ENCODE measurements at regions not wholly inside any gene's neighbourhood (a gene's known extent, or its start where the extent isn't known, plus 50 kb on each side); places are given as distances from the start of the nearest gene placed in this dataset.

DNA sequence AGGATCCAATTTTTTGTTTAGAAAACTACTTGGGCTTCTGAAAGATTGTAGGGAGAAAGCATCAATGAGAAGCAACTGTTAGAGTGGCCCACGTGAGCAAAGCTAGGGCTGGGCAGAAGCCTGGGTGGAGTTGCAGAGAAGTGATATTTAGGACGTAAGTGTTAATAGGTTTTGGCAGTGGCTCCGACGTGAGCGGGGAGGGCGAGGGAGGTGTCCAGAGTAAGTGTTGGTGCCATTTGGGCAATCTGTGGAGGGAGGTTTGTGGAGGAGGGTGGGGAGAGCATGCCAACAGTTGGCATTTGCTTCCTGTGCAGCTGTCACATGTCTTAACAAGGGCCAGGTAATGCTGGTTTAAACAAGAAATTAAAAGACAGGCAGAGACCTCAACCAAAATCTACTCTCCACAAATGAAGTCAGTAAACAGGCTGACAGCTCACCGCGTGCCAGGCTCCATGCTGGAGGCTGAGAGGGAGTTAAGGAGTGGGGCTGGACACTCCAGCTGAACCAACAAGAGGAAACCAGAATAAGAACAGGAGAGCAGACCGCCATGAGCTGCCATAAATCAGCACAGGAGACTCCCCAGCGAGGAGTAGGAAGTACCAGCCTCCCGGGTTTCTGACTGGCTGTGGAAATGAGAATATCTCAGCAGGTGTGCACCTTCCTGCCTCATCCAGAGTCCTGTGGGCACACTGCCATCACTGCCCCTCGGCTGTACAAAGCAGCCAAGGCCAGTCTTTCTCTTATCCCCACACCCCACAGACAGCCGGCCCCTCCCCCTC lies 232.6 kb downstream of the ABHD5 start:
- Histone ChIP-seq H3K9me3 (ENCODE audit: low read length) (no peaks in the 10 kb centered on the region), H3K4me2 (ENCODE audit: low read depth, low read length, poor library complexity, severe bottlenecking) (peak overlapping the region; percentile 4), H3K27ac (ENCODE audit: low read length) (no peak overlapping the region), H3K4me3 (ENCODE audit: low read length) (no peak overlapping the region), H3K79me2 (ENCODE audit: low read length) (no peaks in the 10 kb centered on the region), H3K36me3 (ENCODE audit: insufficient read depth, low read length) (no peaks in the 10 kb centered on the region), H3K4me1 (ENCODE audit: low read length) (peaks cover 61% of the 10 kb centered on the region), H3K27me3 (ENCODE audit: low read length) (no peaks in the 10 kb centered on the region), H3K9ac (ENCODE audit: low read length) (no peak overlapping the region), H2AFZ (ENCODE audit: low read length) (no peak overlapping the region), H3K9me2 (replicated peaks; ENCODE audit: insufficient read depth, low read length) (no peaks in the 10 kb centered on the region), H4K20me1 (ENCODE audit: insufficient read depth, low read depth, low read length) (no peaks in the 10 kb centered on the region)
- no peak for DNase-seq

DNA sequence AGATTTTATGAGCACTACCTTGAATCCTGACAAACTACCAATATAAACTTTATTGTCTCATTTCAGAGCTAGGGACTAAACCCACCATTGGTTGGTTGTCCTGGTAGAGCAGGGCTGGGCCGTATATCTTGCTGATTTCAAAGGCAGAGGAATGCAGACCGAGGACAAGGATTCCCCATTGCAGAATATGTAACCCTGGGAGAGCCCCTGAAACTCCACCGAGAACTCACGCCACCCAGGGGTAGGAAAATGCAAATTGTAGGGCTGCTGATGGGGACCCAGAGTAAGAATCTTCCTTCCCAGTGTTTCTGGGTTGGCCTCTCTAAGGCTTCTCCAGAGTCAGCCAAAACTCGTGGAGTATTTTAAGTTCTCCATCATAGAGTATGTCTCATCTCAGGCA lies 235.3 kb downstream of the ABHD5 start:
- no peaks in the 10 kb centered on the region for H4K20me1 ChIP-seq (ENCODE audit: insufficient read depth, low read depth, low read length)
- no peaks in the 10 kb centered on the region for H3K36me3 ChIP-seq (ENCODE audit: insufficient read depth, low read length)
- H3K79me2 ChIP-seq (ENCODE audit: low read length) = no peaks in the 10 kb centered on the region
- DNase-seq = peak; percentile 58
- H3K9ac ChIP-seq (ENCODE audit: low read length) = no peak overlapping the region
- no peak overlapping the region for H3K4me3 ChIP-seq (ENCODE audit: low read length)
- no peaks in the 10 kb centered on the region for H3K9me2 ChIP-seq (replicated peaks; ENCODE audit: insufficient read depth, low read length)
- H3K4me1 ChIP-seq (ENCODE audit: low read length) = peaks cover 38% of the 10 kb centered on the region
- no peaks in the 10 kb centered on the region for H3K9me3 ChIP-seq (ENCODE audit: low read length)
- H3K27me3 ChIP-seq (ENCODE audit: low read length) = no peaks in the 10 kb centered on the region
- no peak overlapping the region for H3K4me2 ChIP-seq (ENCODE audit: low read depth, low read length, poor library complexity, severe bottlenecking)
- H2AFZ ChIP-seq (ENCODE audit: low read length) = 0 out of 2 replicates have a peak overlapping the region, but pooled peaks have one; percentile 10
- H3K27ac ChIP-seq (ENCODE audit: low read length) = no peak overlapping the region

DNA sequence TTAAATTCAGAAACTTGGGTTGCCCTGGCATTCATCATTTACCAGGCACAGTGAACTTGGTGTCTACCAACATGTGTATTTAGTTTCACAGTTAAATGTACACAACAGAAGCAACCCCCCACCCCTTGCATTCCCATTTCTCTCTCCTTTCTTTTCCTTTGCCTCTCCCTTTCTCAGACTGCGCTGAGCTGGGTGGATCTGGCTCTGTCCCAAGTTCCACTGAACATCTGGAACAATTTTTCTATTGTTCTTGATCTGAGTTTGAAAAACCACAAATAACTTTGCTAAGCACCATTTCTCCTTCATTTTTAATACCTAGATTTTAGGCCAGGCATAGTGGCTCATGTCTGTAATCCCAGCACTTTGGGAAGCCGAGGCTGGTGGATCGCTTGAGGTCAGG lies 242.2 kb downstream of the ABHD5 start:
- H3K27me3 ChIP-seq (ENCODE audit: low read length) = no peaks in the 10 kb centered on the region
- no peaks in the 10 kb centered on the region for H3K79me2 ChIP-seq (ENCODE audit: low read length)
- H3K4me1 ChIP-seq (ENCODE audit: low read length) = no peaks in the 10 kb centered on the region
- no peak overlapping the region for H3K4me2 ChIP-seq (ENCODE audit: low read depth, low read length, poor library complexity, severe bottlenecking)
- H4K20me1 ChIP-seq (ENCODE audit: insufficient read depth, low read depth, low read length) = no peaks in the 10 kb centered on the region
- H2AFZ ChIP-seq (ENCODE audit: low read length) = no peak overlapping the region
- no peak overlapping the region for H3K9ac ChIP-seq (ENCODE audit: low read length)
- no peak overlapping the region for H3K4me3 ChIP-seq (ENCODE audit: low read length)
- no peaks in the 10 kb centered on the region for H3K9me3 ChIP-seq (ENCODE audit: low read length)
- H3K27ac ChIP-seq (ENCODE audit: low read length) = no peak overlapping the region
- no peaks in the 10 kb centered on the region for H3K9me2 ChIP-seq (replicated peaks; ENCODE audit: insufficient read depth, low read length)
- no peaks in the 10 kb centered on the region for H3K36me3 ChIP-seq (ENCODE audit: insufficient read depth, low read length)
- no peak for DNase-seq

- H2AFZ ChIP-seq (ENCODE audit: low read length) = no peak overlapping the region
- no peaks in the 10 kb centered on the region for H3K27me3 ChIP-seq (ENCODE audit: low read length)
- H3K9me3 ChIP-seq (ENCODE audit: low read length) = no peaks in the 10 kb centered on the region
- H3K9ac ChIP-seq (ENCODE audit: low read length) = no peak overlapping the region
- H3K4me2 ChIP-seq (ENCODE audit: low read depth, low read length, poor library complexity, severe bottlenecking) = no peak overlapping the region
- H3K4me1 ChIP-seq (ENCODE audit: low read length) = peaks cover 57% of the 10 kb centered on the region
- H4K20me1 ChIP-seq (ENCODE audit: insufficient read depth, low read depth, low read length) = no peaks in the 10 kb centered on the region
- H3K36me3 ChIP-seq (ENCODE audit: insufficient read depth, low read length) = no peaks in the 10 kb centered on the region
- no peak overlapping the region for H3K27ac ChIP-seq (ENCODE audit: low read length)
- no peak for DNase-seq
- H3K4me3 ChIP-seq (ENCODE audit: low read length) = no peak overlapping the region
- no peaks in the 10 kb centered on the region for H3K79me2 ChIP-seq (ENCODE audit: low read length)
- no peaks in the 10 kb centered on the region for H3K9me2 ChIP-seq (replicated peaks; ENCODE audit: insufficient read depth, low read length)
These were observed 257.3 kb downstream of the ABHD5 start for GRCh38 chr3:43948013-43948412.

GRCh38 chr3:43949594-43949993 lies 258.9 kb downstream of the ABHD5 start:
- H3K27me3 ChIP-seq (ENCODE audit: low read length) = no peaks in the 10 kb centered on the region
- no peak overlapping the region for H2AFZ ChIP-seq (ENCODE audit: low read length)
- no peaks in the 10 kb centered on the region for H4K20me1 ChIP-seq (ENCODE audit: insufficient read depth, low read depth, low read length)
- peaks cover 73% of the 10 kb centered on the region for H3K4me1 ChIP-seq (ENCODE audit: low read length)
- peak overlapping the region; percentile 28; the same call in 1 of the 2 replicates for H3K9ac ChIP-seq (ENCODE audit: low read length)
- no peaks in the 10 kb centered on the region for H3K79me2 ChIP-seq (ENCODE audit: low read length)
- H3K4me2 ChIP-seq (ENCODE audit: low read depth, low read length, poor library complexity, severe bottlenecking) = peak overlapping the region; percentile 47
- H3K27ac ChIP-seq (ENCODE audit: low read length) = 0 out of 2 replicates have a peak overlapping the region, but pooled peaks have one; percentile 18
- H3K36me3 ChIP-seq (ENCODE audit: insufficient read depth, low read length) = no peaks in the 10 kb centered on the region
- DNase-seq = peak; percentile 76
- no peak overlapping the region for H3K4me3 ChIP-seq (ENCODE audit: low read length)
- no peaks in the 10 kb centered on the region for H3K9me2 ChIP-seq (replicated peaks; ENCODE audit: insufficient read depth, low read length)
- H3K9me3 ChIP-seq (ENCODE audit: low read length) = no peaks in the 10 kb centered on the region

GRCh38 chr3:43950775-43951174 lies 260.0 kb downstream of the ABHD5 start:
- H3K9me2 ChIP-seq (replicated peaks; ENCODE audit: insufficient read depth, low read length) = no peaks in the 10 kb centered on the region
- H3K9ac ChIP-seq (ENCODE audit: low read length) = no peak overlapping the region
- peak overlapping the region; percentile 20 for H3K4me2 ChIP-seq (ENCODE audit: low read depth, low read length, poor library complexity, severe bottlenecking)
- H3K27me3 ChIP-seq (ENCODE audit: low read length) = no peaks in the 10 kb centered on the region
- DNase-seq = no peak
- no peaks in the 10 kb centered on the region for H3K36me3 ChIP-seq (ENCODE audit: insufficient read depth, low read length)
- no peaks in the 10 kb centered on the region for H3K79me2 ChIP-seq (ENCODE audit: low read length)
- no peaks in the 10 kb centered on the region for H4K20me1 ChIP-seq (ENCODE audit: insufficient read depth, low read depth, low read length)
- no peak overlapping the region for H2AFZ ChIP-seq (ENCODE audit: low read length)
- no peaks in the 10 kb centered on the region for H3K9me3 ChIP-seq (ENCODE audit: low read length)
- no peak overlapping the region for H3K4me3 ChIP-seq (ENCODE audit: low read length)
- H3K27ac ChIP-seq (ENCODE audit: low read length) = no peak overlapping the region
- peaks cover 85% of the 10 kb centered on the region for H3K4me1 ChIP-seq (ENCODE audit: low read length)

GRCh38 chr3:43951813-43952212 lies 261.1 kb downstream of the ABHD5 start:
- no peaks in the 10 kb centered on the region for H4K20me1 ChIP-seq (ENCODE audit: insufficient read depth, low read depth, low read length)
- DNase-seq = no peak

GRCh38 chr3:43953380-43953779 lies 262.6 kb downstream of the ABHD5 start:
- Histone ChIP-seq H3K27me3 (ENCODE audit: low read length) (no peaks in the 10 kb centered on the region), H3K4me3 (ENCODE audit: low read length) (peak overlapping the region; percentile 2; the same call in 1 of the 2 replicates), H3K36me3 (ENCODE audit: insufficient read depth, low read length) (no peaks in the 10 kb centered on the region), H3K27ac (ENCODE audit: low read length) (peak overlapping the region; percentile 49; the same call in 1 of the 2 replicates), H3K4me1 (ENCODE audit: low read length) (peaks cover 97% of the 10 kb centered on the region), H3K9ac (ENCODE audit: low read length) (0 out of 2 replicates have a peak overlapping the region, but pooled peaks have one; percentile 19), H3K4me2 (ENCODE audit: low read depth, low read length, poor library complexity, severe bottlenecking) (peak overlapping the region; percentile 44), H4K20me1 (ENCODE audit: insufficient read depth, low read depth, low read length) (no peaks in the 10 kb centered on the region), H3K79me2 (ENCODE audit: low read length) (no peaks in the 10 kb centered on the region), H3K9me2 (replicated peaks; ENCODE audit: insufficient read depth, low read length) (no peaks in the 10 kb centered on the region), H2AFZ (ENCODE audit: low read length) (no peak overlapping the region), H3K9me3 (ENCODE audit: low read length) (no peaks in the 10 kb centered on the region)
- no peak for DNase-seq

More at GRCh38 chr3:43951813-43952212, 261.1 kb downstream of the ABHD5 start:
- Histone ChIP-seq H3K4me2 (ENCODE audit: low read depth, low read length, poor library complexity, severe bottlenecking) (no peak overlapping the region), H3K9ac (ENCODE audit: low read length) (no peak overlapping the region), H3K27me3 (ENCODE audit: low read length) (no peaks in the 10 kb centered on the region), H2AFZ (ENCODE audit: low read length) (no peak overlapping the region), H3K9me2 (replicated peaks; ENCODE audit: insufficient read depth, low read length) (no peaks in the 10 kb centered on the region), H3K36me3 (ENCODE audit: insufficient read depth, low read length) (no peaks in the 10 kb centered on the region), H3K4me3 (ENCODE audit: low read length) (no peak overlapping the region), H3K27ac (ENCODE audit: low read length) (no peak overlapping the region), H3K79me2 (ENCODE audit: low read length) (no peaks in the 10 kb centered on the region), H3K4me1 (ENCODE audit: low read length) (peaks cover 95% of the 10 kb centered on the region), H3K9me3 (ENCODE audit: low read length) (no peaks in the 10 kb centered on the region)

All from Karpas-422 (cell line).